Superior temporal gyrus (tissue), 1 donor: ENCODE measurements at regions not wholly inside any gene's neighbourhood (a gene's known extent, or its start where the extent isn't known, plus 50 kb on each side); places are given as distances from the start of the nearest gene placed in this dataset.

ENCODE experiments used
- DNase-seq: peaks from one replicate; pipeline ENCODE4 v3.0.0-alpha.2; 2016; ENCODE audit errors: extremely low spot score

DNA sequence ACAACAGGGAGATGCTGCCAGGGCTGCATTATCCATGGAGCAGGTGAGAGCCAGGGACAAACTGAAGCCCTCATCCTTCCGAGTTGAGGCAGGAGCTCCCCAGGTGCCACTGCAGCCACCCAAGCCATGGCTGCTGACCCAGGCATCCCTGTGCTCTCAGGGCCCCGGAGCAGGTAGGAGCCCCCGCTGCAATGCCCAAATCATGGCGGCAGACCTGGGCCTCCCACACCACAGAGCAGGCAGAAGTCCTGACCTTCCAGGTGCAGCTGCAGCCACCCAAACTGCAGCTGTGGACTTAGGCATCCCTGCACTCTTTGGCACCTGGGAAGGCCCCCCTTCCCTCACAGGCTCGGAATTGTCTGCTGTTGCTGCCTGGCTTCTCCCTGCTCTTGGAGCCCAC, 443.6 kb downstream of the ARAP2 start:
- DNase-seq, result no peak

DNA sequence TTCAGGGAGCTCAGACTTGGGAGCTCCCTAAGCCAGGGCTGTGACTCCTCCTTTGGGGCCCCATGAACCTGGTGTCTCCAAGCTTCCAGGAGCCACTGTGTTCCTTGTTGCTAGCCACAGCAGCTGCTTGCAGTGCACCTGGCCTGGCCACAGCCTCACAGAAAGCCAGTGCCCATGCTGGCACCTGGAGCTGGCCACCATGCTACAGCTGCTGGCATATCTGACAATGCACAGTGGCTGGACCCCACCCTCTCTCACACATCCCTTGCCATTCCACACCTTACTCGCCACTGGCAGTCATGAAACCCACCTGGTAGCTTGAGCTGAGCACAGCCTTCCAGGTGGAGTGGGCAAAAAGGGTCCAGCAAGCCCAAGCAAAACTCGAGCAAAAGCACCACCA, 441.7 kb downstream of the ARAP2 start:
- no peak for DNase-seq

DNA sequence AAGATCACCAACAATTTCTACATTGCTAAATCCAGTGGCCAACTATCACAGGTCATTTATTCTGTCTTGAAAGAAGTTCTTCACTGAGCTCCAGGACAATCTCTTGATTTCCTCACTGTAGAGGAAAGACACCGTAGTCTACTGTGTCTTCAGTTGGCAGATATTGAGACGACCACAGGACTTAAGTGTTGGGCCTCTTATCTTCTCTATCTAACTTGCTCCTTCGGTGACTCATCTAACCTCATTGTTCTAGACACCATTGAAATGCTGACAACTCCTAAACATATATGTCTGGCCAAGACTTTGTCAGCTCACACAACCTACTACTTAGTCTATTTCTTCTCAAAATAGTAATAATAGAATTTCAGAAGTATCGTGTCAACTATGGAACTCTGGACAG, 425.8 kb downstream of the ARAP2 start:
- no peak for DNase-seq

DNA sequence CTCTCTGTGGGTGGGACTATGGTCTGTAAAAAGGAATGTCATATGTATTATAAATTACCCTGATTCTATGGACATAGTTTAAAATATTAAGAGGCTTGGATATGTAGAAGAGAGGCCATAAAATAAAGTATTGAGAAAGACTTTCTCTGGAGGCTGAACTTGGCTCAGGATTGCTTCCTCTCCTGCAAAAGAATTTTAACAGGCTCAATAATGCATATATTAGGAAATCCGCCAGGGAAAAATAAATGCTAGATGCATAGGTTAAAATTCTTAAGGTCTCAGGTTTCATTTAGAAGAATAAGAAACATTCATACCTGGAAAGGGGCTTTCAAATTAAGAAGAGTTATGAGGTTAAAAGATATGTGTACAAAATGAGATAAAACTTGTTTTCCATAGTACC, 424.3 kb downstream of the ARAP2 start:
- no peak for DNase-seq

DNA sequence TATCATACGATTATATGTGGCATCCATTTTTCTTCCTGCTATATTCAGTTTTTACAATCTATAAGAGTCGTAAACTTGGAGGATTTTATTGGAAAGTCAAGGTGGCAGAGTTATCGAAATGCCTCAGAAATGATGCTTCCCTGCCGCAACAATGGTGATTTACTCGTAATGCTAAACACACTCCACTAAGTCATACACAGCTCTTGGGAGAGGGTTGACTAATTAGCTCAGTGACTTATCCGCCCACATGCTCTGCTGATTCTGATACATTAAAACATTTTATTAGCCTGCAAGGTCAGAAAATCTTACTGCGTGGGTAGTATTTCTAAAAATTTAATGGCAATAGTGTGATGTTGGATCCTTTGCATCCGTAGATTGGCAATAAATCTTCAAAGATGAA, 420.1 kb downstream of the ARAP2 start:
- DNase-seq, result no peak

DNA sequence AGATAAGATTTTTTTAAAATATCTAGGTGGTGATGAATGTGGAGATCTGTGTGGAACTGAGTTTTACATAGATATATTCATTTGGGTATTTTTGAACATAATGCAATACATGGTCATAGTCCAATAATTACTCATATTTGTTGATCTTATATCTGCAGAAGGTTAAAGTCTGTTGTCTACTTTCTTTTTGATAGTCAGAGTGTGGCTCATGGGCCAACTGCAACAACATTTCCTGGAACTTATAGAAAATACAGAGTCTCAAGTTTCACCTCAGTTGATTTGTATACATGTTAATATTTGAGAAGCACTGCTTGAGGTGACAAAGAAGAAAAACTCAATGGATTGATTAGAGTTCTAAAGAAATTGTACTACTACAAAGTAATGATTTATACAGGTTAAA, 408.4 kb downstream of the ARAP2 start:
- no peak for DNase-seq

DNA sequence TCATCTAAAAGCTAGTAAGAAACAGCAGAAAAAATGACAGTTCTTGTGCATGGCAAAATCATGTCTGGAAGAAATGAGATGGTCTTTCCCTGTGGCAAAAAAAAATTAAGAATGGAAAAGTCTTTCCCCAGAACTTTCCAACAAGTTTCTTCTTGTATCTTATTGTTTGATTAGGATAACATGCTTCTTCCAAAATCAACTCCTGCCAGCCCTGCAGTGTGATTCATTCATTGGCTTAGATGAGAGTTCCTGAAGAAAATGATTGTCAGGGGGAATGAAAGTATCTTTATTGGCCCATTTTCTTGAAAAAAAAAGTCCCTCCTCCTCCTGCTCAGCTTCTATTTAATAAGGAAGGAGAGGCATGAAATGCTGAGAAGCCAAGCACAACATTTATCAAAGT, 407.7 kb downstream of the ARAP2 start:
- no peak for DNase-seq

DNA sequence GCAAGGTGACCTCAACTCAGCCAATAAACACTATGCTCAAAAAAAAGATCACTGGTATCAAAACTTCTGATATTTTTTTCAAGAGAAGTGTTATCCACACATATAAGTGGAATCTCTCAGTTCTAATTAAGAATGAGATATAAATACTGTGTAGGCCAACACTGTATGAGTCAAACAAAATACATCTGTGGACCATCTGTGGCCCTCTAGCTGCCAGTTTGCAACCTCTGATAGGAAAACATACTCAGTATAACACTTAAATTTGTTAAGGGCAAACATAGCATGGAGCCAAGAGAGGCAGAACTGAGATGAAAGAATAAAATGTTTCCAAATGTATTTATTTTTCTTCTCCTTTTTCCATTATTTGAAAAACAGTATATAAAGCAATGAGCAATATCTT, 377.3 kb downstream of the ARAP2 start:
- DNase-seq, result no peak

DNA sequence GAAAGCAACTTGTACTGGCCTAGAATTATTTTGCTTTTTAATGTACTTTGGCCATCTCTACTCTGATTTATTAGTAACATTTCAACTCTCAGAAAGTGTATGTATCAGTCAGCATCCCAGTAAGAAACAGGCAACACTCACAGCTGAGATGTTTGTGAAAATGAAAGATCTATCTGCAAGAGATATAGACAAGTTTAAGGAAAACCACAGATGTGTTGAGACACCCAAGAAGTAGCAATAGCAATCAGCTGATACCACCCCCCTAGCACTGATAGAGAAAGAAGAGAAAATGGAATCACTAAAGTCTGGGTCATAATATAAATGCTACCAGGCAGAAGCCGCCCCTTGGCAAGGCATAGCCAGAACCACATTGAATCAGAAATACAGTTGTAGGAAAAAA, 372.0 kb downstream of the ARAP2 start:
- no peak for DNase-seq

DNA sequence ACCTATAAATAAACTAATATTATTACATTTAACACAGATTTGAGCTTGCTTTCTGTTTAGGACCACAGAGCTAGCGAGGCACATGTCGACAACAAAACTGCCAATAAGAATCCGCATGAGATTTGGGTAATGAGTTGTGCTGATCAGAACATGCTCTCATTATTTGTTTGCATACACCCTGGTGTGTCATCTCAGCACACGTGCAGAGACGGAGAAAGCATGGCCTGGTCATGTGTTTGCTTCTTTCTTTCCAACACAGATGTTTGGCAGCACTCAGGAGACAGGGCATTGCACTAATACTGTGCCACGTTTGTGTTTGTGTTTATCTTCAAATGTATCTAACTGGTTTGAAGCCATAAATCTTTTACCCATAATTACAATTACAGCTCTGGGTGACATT, 364.8 kb downstream of the ARAP2 start:
- no peak for DNase-seq

DNA sequence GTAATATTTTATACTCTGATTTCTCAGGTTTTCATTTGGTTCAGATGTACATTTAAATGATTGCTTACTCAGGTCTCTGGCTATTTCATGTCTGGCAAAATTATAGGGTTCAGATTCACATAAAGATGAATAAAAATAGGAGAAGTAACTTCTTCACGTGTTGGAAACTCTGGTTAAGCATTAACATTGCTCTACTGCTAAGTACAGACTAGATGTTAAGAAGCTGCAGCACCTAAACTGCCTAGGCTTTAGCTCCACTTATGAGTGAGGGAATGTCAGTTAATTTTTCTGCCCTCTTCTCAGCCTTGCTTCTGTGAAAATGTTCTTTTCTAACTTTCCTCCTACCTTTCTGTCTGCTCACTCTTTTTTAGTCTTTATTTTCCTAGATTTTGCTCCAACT, 361.2 kb downstream of the ARAP2 start:
- DNase-seq, result no peak

DNA sequence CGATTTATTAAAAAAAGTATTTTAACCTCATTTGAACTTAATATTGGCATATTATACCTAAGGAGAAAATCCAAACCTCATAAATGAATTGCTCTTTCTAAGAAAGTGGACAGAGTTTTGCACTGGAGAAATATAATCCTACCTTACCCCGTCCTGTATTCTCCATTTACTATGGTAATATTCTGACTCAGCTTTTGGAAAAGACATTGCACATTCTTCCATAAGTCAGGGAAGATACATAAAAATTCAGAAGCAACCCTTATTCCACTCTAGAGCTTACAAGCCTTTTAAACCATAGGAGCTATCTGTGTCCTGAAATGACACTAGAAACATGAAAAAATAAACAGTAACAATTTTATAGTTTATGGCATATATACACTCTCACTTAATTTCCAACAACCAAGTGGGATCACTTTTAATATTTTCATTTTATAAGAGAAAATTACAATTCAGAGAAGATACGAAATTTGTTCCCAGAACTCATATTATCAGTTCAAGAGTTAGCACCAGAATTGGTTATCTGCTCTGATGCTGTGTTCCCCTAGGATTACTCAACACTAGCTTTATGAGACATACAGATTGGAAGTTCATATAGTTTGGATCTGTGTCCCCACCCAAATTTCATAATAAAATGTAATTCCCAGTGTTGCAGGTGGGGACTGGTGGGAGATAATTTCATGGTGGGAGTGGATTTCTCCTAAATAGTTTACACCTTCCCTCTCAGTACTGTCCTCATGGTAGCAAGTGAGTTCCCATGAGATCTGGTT, 359.4 kb downstream of the ARAP2 start:
- DNase-seq, result no peak

DNA sequence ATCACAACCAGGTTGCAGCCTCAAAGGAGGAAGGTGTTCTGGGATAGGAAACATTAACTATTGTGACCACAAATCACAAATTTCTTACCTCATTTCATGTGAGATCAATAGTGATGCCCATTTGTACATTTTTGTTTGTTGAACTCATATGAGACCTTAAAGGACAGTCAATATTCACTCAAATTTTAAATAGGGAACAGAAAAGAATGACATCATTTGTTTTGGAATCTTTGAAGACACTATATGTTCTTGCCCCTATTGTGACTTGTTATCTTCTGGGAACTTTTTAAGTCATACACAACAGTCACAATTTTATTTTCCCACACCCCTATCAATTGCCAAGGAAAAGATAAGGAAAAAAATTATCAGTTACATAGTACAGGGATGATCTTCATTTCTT, 346.5 kb downstream of the ARAP2 start:
- no peak for DNase-seq

DNA sequence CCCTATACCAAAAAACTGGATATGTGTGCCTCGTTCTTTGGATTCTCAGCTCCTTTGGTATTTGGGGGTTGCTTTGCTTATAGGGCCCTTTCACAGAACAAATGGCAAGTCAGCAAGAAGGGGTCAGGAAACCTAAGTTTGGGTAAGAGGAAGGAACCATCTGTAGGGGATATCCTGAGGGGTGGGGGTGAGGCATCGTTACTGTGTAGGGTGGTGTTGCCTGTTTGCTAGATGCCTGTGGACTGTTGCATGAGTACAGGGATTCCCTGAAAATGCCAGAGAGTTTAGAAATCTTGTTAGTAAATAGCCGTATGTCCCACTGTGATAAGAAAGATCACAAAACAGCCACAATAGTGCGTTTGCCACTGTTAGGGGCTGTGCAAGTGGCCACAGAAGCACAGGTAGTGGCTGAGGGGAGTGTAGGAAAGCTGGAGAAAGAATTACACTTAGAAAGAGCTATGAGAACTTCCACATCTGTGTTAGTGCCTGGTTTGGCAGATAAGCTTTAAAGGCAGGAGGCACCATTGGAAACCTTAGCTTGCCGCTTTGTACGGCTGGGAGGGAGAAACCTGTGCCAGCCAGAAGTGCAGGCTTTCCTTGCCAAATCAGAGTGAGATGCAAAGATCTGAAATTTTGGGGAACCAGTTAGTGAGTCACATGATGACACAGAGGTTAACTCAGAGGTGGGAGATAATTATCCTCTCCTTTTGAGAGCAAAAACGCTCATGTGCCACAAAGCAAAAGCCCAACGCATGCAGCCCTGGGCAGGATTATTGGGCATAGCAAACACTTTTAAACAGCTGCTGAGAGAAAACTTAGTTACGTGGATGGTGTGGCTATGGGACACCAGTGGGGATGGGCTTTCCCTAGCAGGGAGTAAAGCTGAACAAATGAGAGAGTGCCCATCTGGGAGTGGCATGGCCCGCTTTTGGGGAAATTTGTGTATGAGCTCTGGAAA, 343.7 kb downstream of the ARAP2 start:
- no peak for DNase-seq

DNA sequence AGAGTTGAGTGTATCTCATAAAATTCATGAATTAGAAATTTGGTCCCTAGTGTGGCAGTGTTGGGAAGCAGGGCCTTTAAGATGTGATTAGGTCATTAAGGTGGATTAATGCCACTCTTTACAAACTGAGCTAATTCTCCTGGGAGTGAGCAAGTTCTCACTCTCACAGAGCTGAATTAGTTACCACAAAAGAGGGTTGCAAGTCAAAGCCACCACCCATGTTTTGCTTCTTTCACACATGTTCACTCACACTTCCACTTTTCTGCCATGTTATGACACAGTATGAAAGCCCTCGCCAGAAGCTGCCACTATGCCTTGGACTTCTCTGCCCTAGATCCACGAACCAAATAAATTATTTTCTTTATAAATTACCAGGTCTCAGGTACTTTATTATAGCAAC, 332.1 kb downstream of the ARAP2 start:
- no peak for DNase-seq

DNA sequence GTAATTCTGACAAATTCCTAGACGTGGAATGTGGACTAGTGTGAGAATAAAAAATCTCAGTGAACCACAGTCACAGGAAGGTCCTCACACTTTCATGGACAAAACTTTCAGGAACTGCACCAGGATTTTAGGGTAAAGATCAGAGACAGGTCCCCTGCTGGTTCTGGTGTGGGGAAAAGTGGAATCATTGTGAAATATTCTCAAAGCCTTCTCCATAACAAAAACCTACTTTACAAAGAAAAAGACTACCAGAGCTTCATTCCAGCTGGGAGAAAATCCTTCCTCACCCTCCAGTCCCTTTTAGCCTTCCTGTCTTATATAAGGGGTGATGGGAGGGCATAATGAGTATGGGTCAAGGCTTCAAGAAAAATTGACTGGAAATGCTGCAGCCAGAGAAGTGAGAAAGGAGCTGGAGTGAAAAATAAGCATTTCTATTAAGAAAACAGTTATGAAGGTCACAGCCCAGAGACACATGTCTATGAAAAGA, 325.8 kb downstream of the ARAP2 start:
- no peak for DNase-seq

DNA sequence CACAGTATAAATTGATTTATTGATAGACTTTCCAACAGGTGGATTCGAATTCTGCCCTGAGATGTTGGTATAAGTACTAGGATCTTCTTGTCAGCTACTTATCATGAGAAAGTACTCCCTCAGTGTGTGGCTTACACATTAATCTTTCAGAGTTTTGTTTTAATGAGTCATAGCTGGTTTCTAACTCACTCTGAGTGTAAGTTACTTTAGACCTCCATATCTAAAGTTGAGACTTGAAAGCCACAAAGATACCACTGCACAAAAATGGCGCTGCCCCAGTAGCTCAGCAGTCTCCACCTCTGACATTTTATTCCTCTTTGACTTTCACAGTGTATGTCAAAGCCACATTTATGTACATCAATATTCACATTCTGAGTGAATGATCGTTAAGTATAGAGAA, 318.5 kb downstream of the ARAP2 start:
- DNase-seq, result no peak

DNA sequence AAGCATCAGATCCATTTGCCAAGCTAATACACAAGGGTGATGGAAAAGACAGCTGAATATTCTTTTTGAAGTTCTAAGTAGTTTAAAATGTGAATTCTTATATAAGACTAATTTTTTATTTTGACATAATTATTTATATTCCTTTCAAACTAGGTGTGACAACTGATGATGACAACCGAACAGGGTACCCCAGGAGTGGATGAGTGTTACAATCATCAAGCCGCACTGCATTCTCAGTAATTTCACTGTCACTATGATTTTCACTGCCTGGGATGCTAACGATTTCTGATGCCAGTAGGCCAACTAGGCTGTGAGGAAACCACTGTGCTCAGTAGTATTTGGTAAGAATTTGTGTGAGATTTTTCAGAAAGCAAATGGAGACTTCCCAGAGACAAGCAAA, 317.5 kb downstream of the ARAP2 start:
- no peak for DNase-seq

DNA sequence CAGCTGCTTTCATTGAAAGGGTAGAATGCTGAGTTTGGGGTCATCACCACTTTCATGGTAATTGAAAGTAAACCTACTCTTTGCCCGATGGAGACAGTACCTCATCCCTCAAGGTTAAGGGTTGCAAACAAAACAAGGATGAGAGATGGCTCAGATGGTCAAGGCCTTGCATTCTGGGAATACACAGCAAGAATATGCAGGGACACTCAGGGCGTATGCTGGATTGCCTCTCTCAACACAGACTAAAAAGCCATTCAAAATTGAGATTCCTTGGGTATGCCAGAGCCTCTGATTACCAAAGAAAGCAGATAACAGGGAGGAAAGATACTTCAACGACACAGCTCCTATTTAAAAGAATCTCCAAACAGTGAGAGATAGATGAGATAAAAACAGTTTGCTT, 310.4 kb downstream of the ARAP2 start:
- DNase-seq, result no peak

DNA sequence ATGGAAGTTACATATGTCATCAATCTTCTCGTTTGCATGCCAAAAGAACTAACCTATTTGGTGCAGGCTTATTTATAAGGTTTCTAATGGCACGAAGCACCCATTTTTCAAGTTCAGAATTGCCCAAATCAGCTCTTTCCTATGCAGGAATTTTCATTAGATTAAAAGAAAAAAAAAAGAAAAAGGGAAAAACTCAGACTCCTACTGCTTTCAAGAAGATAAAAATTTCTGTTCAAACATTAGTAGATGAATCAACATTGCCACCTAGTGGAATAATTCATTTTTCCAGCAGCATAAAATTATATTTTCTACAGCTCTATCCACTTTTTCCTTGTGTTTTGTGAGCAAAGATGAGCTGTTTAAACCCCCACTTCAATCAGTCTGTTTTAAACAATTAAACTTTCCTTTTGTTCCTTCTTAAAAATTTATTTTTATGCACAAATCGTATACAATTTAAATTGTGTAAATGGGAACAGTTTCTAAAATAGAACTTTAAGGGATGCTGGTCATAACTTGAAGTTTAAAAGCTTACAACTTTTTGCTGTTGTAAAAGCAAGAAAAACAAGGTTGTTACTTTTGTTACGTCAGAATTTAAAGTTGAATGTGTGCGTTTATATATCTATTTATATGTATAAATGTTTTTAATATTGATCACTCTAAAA, 309.9 kb downstream of the ARAP2 start:
- DNase-seq, result peak; percentile 94

DNA sequence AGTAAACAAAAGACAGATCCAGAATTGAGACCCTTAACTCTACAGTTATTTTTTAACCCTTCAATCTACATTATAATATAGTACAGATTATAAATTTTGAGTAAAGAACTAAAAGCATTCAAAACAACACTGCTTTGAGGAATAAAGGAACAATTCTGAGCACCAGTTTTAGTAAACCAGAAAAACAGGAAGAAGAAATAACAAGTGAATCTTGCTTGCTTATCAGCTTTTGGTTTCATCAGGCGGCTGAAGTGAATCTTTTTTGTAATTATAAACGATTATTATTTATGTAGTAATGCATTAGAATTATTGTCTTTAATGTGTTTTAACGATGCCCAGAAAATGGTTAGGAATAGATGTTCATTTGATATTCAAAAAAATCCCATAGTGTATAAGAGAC, 305.4 kb downstream of the ARAP2 start:
- DNase-seq, result no peak

DNA sequence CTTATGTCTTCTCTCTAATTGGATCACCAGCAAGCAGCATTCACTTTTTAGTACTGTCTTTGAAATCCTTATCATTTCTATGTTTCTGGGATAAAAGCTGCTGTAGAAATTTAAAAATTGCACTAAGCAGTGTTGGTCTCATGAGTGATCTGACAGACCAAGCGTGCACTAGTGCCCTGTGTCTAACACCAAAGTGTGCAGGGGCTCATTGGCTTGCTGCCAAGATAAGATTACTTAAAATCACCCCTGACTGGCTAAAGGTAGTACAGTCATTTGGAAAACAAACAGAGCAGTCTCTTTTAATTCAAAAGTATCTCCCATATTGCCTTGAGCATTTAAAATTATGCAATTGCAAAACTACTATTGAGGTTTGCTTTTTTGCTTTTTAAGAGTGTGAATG, 304.6 kb downstream of the ARAP2 start:
- no peak for DNase-seq
